ENCODE measurements at regions not wholly inside any gene's neighbourhood (a gene's known extent, or its start where the extent isn't known, plus 50 kb on each side); places are given as distances from the start of the nearest gene placed in this dataset.

DNA sequence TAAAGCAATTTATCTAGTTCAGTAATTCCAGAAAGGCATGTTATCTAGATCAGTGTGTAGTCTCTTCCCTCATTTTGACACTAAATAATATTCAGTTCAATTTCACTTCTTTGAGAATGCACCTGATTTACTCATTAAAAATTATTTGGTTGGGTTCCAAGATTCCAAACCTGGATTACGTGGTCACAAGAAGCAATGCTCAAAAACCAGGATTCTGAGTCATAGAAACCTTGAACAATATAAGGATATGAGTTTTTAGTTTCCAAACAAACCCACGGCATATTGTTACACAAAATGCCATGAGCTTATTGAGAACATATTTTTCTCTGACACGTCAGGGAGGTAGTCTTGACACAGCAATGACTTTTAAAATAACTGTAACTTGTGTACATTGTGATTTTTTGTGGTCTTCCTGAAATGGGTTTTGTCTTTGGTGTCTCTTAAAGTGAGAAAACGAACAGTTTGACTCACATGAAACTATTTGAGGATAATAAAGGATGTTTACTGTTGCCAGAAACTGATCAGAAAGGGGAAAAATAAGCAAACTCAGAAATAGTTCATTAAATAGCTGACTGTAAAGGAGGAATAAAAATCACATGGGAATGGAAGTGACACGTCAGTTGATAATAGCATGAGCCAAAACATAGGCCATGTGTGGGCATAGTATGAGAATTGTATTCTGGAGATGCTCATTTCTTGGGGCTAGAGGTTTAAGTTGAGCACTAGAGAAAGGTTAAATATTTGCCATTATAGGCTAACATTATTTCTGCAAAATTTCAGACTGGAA, 617.7 kb upstream of the CDH2 start:
- Histone ChIP-seq H3K36me3 (ENCODE audit: control insufficient read depth in 2 of 2, insufficient read depth in 2 of 2, low read length in 1 of 2) (no peaks in the 10 kb centered on the region), H3K4me1 (ENCODE audit: control insufficient read depth, insufficient read depth, low read length) (no peaks in the 10 kb centered on the region), H3K9ac (ENCODE audit: control insufficient read depth, insufficient read depth, low read length) (no peak overlapping the region), H3K9me3 (replicated peaks; ENCODE audit: control insufficient read depth, insufficient read depth, low read length) (no peaks in the 10 kb centered on the region), H4K20me1 (ENCODE audit: control insufficient read depth, insufficient read depth) (no peaks in the 10 kb centered on the region), H2AFZ (ENCODE audit: control insufficient read depth, low read depth, low read length) (no peak overlapping the region), H3K27ac (ENCODE audit: control insufficient read depth, insufficient read depth) (no peak overlapping the region), H3K27me3 (replicated peaks in 1 of 2; ENCODE audit: control insufficient read depth in 2 of 2, insufficient read depth in 2 of 2, low read length in 1 of 2) (no peaks in the 10 kb centered on the region), H3K4me3 (no peak overlapping the region), H3K4me2 (ENCODE audit: control insufficient read depth, insufficient read depth) (no peak overlapping the region), H3K79me2 (ENCODE audit: control insufficient read depth, insufficient read depth, low read length) (no peaks in the 10 kb centered on the region)
- BruUV-seq (replicated peaks), result no TSS peak
- no peak for ATAC-seq
- ChIA-PET RAD21 (ENCODE audit: unreplicated experiment) (no interaction called here), SMC1A (ENCODE audit: uncharacterized antibody, unreplicated experiment) (interaction anchor here (1.3 kb wide), 1 partner anchor 11 kb away, joined by 4 read pairs; no protein-coding TSS in a partner anchor), POLR2A (no interaction called here), CTCF (interaction anchor here (1.4 kb wide), 1 partner anchor 17 kb away, joined by 3 read pairs; no protein-coding TSS in a partner anchor)
- no peak for FAIRE-seq
- TF ChIP-seq RFX5 (IDR thresholded peaks at IDR 0.05; ENCODE audit: low read depth, low read length) (no peak), CHD2 (IDR thresholded peaks at IDR 0.05; ENCODE audit: borderline replicate concordance, low read depth, low read length) (no peak), RAD51 (IDR thresholded peaks at IDR 0.05) (no peak), SMAD1 (IDR thresholded peaks at IDR 0.05; ENCODE audit: low read depth, partially characterized antibody) (no peak), NBN (IDR thresholded peaks at IDR 0.05) (no peak), BCL11A (IDR thresholded peaks at IDR 0.05; ENCODE audit: low read depth, low read length) (no peak), SRF (IDR thresholded peaks at IDR 0.05; ENCODE audit: low read depth in 2 of 2, low read length in 2 of 2) (no peak)
- TF ChIP-seq, protein P1, sequence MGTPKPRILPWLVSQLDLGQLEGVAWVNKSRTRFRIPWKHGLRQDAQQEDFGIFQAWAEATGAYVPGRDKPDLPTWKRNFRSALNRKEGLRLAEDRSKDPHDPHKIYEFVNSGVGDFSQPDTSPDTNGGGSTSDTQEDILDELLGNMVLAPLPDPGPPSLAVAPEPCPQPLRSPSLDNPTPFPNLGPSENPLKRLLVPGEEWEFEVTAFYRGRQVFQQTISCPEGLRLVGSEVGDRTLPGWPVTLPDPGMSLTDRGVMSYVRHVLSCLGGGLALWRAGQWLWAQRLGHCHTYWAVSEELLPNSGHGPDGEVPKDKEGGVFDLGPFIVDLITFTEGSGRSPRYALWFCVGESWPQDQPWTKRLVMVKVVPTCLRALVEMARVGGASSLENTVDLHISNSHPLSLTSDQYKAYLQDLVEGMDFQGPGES (IDR thresholded peaks at IDR 0.05), result no peak
- TF ChIP-seq, protein P2, sequence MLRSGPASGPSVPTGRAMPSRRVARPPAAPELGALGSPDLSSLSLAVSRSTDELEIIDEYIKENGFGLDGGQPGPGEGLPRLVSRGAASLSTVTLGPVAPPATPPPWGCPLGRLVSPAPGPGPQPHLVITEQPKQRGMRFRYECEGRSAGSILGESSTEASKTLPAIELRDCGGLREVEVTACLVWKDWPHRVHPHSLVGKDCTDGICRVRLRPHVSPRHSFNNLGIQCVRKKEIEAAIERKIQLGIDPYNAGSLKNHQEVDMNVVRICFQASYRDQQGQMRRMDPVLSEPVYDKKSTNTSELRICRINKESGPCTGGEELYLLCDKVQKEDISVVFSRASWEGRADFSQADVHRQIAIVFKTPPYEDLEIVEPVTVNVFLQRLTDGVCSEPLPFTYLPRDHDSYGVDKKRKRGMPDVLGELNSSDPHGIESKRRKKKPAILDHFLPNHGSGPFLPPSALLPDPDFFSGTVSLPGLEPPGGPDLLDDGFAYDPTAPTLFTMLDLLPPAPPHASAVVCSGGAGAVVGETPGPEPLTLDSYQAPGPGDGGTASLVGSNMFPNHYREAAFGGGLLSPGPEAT (IDR thresholded peaks at IDR 0.05; ENCODE audit: low read depth), result no peak
- TF ChIP-seq, protein P3, sequence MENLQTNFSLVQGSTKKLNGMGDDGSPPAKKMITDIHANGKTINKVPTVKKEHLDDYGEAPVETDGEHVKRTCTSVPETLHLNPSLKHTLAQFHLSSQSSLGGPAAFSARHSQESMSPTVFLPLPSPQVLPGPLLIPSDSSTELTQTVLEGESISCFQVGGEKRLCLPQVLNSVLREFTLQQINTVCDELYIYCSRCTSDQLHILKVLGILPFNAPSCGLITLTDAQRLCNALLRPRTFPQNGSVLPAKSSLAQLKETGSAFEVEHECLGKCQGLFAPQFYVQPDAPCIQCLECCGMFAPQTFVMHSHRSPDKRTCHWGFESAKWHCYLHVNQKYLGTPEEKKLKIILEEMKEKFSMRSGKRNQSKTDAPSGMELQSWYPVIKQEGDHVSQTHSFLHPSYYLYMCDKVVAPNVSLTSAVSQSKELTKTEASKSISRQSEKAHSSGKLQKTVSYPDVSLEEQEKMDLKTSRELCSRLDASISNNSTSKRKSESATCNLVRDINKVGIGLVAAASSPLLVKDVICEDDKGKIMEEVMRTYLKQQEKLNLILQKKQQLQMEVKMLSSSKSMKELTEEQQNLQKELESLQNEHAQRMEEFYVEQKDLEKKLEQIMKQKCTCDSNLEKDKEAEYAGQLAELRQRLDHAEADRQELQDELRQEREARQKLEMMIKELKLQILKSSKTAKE (IDR thresholded peaks at IDR 0.05; ENCODE audit: low read depth, poor library complexity, severe bottlenecking), result no peak
- TF ChIP-seq, protein P4, sequence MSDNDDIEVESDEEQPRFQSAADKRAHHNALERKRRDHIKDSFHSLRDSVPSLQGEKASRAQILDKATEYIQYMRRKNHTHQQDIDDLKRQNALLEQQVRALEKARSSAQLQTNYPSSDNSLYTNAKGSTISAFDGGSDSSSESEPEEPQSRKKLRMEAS (IDR thresholded peaks at IDR 0.05; ENCODE audit: low read depth, low read length), result no peak
- no peak for DNase-seq (ENCODE audit: low read depth, low spot score)
- WGBS (ENCODE audit: insufficient coverage, insufficient replicate concordance, low lambda C conversion rate, missing lambda C conversion rate), result 8% methylated on average over 5 of the region's 5 CpGs
- in situ Hi-C loops (cut with MboI), result no loop called here
- intact Hi-C loops (cut with micrococcal nuclease; ENCODE audit: unreplicated experiment), result no loop called here
